ENCODE measurements at regions not wholly inside any gene's neighbourhood (a gene's known extent, or its start where the extent isn't known, plus 50 kb on each side); places are given as distances from the start of the nearest gene placed in this dataset.

DNA sequence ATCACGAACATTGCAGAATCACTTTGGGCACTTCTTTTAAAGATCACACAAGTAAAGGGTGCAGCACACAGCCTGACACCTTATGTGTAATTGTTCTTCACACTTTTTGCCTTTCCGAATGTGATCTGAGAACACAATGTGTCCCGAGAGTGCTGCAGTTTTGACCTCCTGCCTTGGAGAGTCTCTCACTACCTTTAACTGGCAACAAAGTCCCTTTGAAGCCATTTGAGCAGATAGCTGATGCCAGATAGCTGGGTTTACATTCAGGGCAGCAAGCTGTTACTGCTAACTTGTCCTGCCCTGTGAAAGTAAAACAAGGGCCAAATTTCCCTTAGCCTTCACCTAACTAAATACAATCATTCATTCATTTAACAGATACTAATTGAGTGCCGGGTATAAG is 411.0 kb upstream of the DYNLRB2 start:
- H3K4me3 ChIP-seq (ENCODE audit: low read length), result no peak overlapping the region
- TF ChIP-seq, protein P1, sequence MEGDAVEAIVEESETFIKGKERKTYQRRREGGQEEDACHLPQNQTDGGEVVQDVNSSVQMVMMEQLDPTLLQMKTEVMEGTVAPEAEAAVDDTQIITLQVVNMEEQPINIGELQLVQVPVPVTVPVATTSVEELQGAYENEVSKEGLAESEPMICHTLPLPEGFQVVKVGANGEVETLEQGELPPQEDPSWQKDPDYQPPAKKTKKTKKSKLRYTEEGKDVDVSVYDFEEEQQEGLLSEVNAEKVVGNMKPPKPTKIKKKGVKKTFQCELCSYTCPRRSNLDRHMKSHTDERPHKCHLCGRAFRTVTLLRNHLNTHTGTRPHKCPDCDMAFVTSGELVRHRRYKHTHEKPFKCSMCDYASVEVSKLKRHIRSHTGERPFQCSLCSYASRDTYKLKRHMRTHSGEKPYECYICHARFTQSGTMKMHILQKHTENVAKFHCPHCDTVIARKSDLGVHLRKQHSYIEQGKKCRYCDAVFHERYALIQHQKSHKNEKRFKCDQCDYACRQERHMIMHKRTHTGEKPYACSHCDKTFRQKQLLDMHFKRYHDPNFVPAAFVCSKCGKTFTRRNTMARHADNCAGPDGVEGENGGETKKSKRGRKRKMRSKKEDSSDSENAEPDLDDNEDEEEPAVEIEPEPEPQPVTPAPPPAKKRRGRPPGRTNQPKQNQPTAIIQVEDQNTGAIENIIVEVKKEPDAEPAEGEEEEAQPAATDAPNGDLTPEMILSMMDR (conservative IDR thresholded peaks at IDR 0.05; ENCODE audit: low read depth, low read length), result no peak
- no peak for DNase-seq (ENCODE audit: low read depth)

DNA sequence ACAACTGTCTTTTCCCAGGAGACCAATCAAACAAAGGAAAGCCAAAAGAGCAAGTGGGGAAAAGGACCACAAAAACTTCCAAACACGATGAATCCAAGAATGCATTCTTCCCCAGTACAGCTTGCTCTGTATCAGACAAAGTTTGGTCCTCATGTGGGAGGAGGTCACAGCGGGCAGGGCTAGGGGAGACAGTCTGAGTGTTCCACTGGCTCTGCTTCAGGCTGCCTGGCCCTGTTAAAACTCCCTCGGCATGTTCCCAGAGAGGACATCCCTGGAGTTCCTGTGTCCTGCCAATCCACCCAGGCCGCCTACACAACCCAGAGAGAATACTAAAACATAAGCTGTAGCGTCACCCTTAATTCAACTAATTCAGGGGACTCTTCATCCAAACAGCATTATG is 415.1 kb upstream of the DYNLRB2 start:
- DNase-seq (ENCODE audit: low read depth), result no peak
- TF ChIP-seq, protein P1 (conservative IDR thresholded peaks at IDR 0.05; ENCODE audit: low read depth, low read length), result no peak
- no peak overlapping the region for H3K4me3 ChIP-seq (ENCODE audit: low read length)

DNA sequence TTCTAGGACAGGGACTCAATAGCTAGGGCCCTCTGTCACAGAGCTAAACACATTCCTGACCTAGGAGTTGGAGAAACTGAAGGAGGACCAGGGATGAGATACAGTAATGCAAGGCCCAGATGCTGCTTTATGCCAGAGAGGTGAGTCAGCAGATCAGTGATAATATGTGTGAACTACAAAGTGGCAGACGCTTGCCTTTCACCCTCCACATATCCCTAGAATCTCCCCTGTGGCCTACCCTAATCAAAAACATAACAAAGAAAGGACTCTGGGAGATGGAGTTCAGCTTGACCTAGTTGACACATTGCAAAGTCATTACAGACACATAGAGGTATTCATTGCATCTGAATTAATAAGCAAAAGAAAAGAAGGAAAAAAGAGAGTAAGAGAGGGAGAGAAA is 417.6 kb upstream of the DYNLRB2 start:
- TF ChIP-seq, protein P1 (conservative IDR thresholded peaks at IDR 0.05; ENCODE audit: low read depth, low read length), result no peak
- no peak overlapping the region for H3K4me3 ChIP-seq (ENCODE audit: low read length)
- no peak for DNase-seq (ENCODE audit: low read depth)

DNA sequence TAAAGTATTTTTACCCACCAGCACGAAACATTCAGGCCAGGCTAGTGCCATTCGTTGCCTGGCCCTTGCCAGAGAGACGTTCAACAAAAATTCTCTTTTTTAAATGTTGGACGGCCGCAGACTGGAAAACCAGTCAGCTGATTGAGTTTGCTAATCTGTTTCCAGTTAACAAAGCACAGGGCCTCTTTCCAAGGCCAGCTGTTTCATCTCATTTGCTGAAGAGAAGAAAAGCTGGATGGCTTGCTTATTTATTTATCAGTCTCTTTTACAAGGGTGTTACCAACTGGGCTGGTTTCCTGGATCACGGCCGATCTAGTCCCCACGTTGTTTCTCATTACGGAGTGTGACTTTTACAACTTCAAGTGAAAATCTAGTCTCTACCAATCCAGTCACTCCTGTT is 418.7 kb upstream of the DYNLRB2 start:
- H3K4me3 ChIP-seq (ENCODE audit: low read length), result no peak overlapping the region
- DNase-seq (ENCODE audit: low read depth), result peak; percentile 18
- TF ChIP-seq, protein P1 (conservative IDR thresholded peaks at IDR 0.05; ENCODE audit: low read depth, low read length), result no peak

DNA sequence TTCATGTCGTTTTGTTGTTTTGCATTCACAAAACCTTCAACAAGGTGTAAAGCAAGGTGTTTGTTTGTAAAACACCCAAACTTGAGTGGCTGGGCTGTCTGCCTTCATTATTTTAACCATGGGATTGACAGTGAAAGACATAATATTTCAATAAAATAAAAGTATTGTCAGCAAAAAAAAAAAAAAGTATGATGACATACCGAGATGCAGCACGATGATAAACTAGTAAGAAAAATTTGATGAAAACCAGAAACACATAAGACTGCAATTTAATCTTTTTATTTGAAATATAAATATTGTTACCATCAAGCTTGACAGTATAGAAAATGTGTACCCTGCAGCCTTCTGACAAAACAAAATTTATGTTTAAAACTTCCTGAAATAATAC is 419.3 kb upstream of the DYNLRB2 start:
- TF ChIP-seq, protein P1 (conservative IDR thresholded peaks at IDR 0.05; ENCODE audit: low read depth, low read length), result no peak
- no peak overlapping the region for H3K4me3 ChIP-seq (ENCODE audit: low read length)
- DNase-seq (ENCODE audit: low read depth), result no peak

DNA sequence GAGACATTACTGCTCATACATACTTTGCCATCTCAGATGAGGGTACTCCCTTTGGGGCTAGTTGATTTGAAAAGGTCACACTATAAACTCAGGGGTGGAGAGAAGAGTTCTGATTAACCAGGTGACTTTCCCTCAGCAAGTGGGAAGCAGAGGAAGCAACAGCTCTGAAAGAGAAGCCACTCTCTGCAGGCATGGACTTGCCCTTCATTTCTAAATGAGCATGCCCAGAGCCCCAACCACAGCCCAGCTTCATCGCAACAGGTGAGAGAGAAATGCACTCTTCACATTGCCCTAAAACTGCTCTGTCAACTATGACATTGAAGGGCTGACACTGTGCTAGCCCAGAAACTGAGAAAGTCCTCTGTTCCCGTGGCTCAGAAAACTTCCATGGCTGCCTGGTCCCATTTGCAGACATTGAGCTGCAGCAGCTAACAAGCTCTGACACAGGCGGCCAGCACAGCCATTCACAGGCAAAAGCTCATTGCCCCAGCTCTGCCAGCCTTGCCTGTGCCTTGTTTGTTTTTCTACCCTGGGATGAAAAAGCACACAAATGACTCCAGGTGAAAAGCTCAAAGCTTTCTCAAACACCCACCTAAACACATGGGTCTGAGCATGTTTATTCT is 419.8 kb upstream of the DYNLRB2 start:
- no peak for DNase-seq (ENCODE audit: low read depth)
- H3K4me3 ChIP-seq (ENCODE audit: low read length), result no peak overlapping the region
- TF ChIP-seq, protein P1 (conservative IDR thresholded peaks at IDR 0.05; ENCODE audit: low read depth, low read length), result no peak

DNA sequence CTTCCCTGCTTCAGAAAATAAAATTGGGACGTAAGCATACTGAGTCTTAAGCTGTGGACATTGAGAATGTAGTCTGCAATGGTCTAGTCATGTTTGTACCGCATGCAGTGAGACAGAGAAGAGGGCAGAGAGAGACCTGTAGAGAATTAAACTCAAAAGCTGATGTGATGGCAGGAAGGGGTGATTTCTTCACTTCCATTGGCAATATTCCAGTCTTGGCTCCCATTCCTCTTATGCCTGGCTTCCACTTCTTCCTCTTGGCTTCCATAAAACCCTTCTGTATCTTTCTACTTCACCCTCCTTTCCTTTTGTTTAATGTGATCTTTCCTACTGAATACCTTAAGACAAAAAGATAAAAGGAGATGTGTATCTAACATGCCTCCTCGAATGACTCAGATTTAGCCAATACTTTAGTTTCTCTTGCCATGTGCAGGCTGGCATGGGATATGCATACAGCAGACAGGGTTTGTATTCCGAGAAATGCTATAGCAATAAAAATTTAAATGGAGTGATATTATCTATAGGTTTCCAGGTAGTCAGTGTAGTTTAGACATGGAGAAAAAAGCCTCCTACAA is 423.1 kb upstream of the DYNLRB2 start:
- TF ChIP-seq, protein P1 (conservative IDR thresholded peaks at IDR 0.05; ENCODE audit: low read depth, low read length), result no peak
- no peak for DNase-seq (ENCODE audit: low read depth)
- H3K4me3 ChIP-seq (ENCODE audit: low read length), result no peak overlapping the region

Data from retinal pigment epithelial cell (primary cell).